NT2/D1 (cell line): ENCODE measurements at regions not wholly inside any gene's neighbourhood (a gene's known extent, or its start where the extent isn't known, plus 50 kb on each side); places are given as distances from the start of the nearest gene placed in this dataset.

Experiments
- DNase-seq: peaks from one replicate; pipeline ENCODE4 v3.0.0-alpha.2; 2011; ENCODE audit warnings: low read depth, low spot score
- H3K27me3 ChIP-seq: 2 replicates; pipeline ENCODE4 v1.6.0; 2011; ENCODE audit warnings: mild to moderate bottlenecking; ENCODE audit not compliant: insufficient read length, insufficient read depth
- H3K36me3 ChIP-seq: 2 replicates; pipeline ENCODE4 v1.6.1; 2011; ENCODE audit warnings: mild to moderate bottlenecking, low read length, mixed read lengths; ENCODE audit not compliant: insufficient read depth, insufficient read length
- H3K4me1 ChIP-seq: 2 replicates; pipeline ENCODE4 v1.5.1; 2011; ENCODE audit not compliant: insufficient read depth, insufficient read length
- H3K4me3 ChIP-seq: 2 replicates; pipeline ENCODE4 v1.5.1; 2011; ENCODE audit warnings: low read depth; ENCODE audit not compliant: insufficient read length
- H3K9ac ChIP-seq: 2 replicates; pipeline ENCODE4 v1.6.0; 2011; ENCODE audit warnings: low read depth; ENCODE audit not compliant: insufficient read length
- H3K9me3 ChIP-seq: 2 replicates; pipeline ENCODE4 v1.5.1; 2011; ENCODE audit warnings: mild to moderate bottlenecking, low read length; ENCODE audit not compliant: insufficient read depth
- SUZ12 ChIP-seq: IDR thresholded peaks from 2 replicates; pipeline ENCODE4 v1.6.1; 2011; ENCODE audit not compliant: insufficient read length, insufficient read depth; ENCODE audit errors: extremely low read depth
- YY1 ChIP-seq: IDR thresholded peaks from 2 replicates; pipeline ENCODE4 v1.6.1; 2011; ENCODE audit not compliant: insufficient read length, insufficient read depth
- ZNF274 ChIP-seq: IDR thresholded peaks from 2 replicates; pipeline ENCODE4 v1.6.1; 2011; ENCODE audit warnings: mild to moderate bottlenecking, low read depth, low read length

DNA sequence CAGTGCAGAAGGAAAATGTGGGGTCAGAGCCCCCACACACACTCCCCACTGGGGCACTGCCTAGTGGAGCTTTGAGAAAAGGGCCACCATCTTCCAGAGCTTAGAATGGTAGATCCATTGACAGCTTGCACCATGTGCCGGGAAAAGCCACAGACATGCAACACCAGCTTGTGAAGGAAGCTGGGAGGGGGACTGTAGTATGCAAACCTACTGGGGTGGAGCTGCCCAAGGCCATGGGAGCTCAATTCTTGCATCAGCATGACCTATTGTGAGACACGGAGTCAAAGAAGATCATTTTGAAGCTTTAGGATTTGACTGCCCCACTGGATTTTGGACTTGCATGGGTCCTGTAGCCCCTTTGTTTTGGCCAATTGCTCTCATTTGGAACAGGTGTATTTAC is 142.8 kb upstream of the ARHGEF9 start:
- Histone ChIP-seq H3K9me3 (peaks cover 15% of the 10 kb centered on the region), H3K4me1 (no peaks in the 10 kb centered on the region), H3K36me3 (no peaks in the 10 kb centered on the region), H3K4me3 (no peak overlapping the region), H3K27me3 (no peaks in the 10 kb centered on the region), H3K9ac (no peak overlapping the region)
- no peak for TF ChIP-seq YY1
- TF ChIP-seq SUZ12, result no peak
- TF ChIP-seq ZNF274, result no peak
- no peak for DNase-seq

DNA sequence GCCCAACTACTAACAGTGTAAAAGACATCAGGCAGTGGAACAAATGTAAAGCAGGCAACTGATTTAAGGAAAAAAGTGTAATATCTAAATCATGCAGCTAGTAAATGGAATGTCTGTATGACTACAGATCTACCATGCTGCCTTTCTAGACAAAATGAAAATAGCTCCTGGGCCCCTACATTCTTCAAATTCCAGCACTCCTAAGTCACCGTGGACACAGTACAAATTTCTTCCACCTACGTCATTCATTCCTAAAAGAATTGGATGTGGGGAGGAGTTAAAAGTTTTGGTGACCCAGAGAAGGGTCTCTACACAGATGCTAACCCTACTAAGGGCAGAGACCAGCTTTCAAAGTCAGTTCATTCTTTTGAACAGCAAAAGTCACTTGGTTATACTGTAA is 137.2 kb upstream of the ARHGEF9 start:
- no peak for TF ChIP-seq SUZ12
- no peak for TF ChIP-seq ZNF274
- no peak for TF ChIP-seq YY1
- DNase-seq, result no peak
- peaks cover 36% of the 10 kb centered on the region for H3K9me3 ChIP-seq

DNA sequence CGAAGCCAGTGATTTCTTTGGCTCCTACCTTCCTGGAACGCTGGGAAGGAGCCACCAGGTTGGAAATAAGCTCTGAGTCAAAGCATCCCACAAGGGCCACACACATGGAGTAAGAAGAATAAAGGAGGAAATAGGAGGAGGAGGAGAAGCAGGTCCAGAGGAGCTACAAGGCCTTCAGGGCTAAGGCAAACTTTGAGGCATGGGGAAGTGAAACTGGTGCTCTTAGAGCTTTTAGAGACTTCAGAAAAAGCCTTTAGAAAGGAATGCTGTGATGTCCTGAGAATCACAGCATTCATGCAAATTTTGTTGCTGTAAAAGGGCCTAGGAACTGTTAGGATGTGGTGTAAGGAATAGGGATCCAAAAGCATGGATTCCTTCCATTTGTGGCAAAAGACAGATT is 135.9 kb upstream of the ARHGEF9 start:
- Histone ChIP-seq H3K4me3 (no peak overlapping the region), H3K27me3 (no peaks in the 10 kb centered on the region), H3K9me3 (peaks cover 35% of the 10 kb centered on the region), H3K4me1 (no peaks in the 10 kb centered on the region), H3K9ac (no peak overlapping the region), H3K36me3 (no peaks in the 10 kb centered on the region)
- no peak for TF ChIP-seq ZNF274
- no peak for DNase-seq

More for the DNA sequence above, 137.2 kb upstream of the ARHGEF9 start:
- H3K4me3 ChIP-seq, result no peak overlapping the region
- no peaks in the 10 kb centered on the region for H3K36me3 ChIP-seq
- no peak overlapping the region for H3K9ac ChIP-seq
- H3K4me1 ChIP-seq, result no peaks in the 10 kb centered on the region
- H3K27me3 ChIP-seq, result no peaks in the 10 kb centered on the region

DNA sequence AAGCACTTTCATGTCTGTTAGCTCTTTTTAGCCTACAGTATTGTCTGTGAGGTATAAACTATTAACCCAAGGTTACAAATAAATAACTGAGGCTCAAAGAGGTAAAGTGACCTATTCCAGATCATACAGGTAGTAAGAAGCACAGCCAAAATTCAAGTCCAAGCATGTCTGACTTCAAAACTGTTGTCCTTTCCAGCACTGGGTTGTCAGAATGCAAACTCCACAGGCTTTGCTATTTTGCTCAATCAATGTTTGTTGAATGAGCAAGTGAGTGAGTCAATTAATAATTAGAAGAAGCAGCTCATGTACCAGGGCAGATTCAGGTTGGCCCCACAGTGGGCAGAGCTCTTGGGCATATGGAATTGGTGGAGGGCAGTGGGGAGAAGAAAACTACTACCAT is 134.1 kb upstream of the ARHGEF9 start:
- no peaks in the 10 kb centered on the region for H3K27me3 ChIP-seq
- no peaks in the 10 kb centered on the region for H3K36me3 ChIP-seq
- no peaks in the 10 kb centered on the region for H3K4me1 ChIP-seq
- no peak overlapping the region for H3K9ac ChIP-seq
- TF ChIP-seq YY1, result no peak
- TF ChIP-seq ZNF274, result no peak
- TF ChIP-seq SUZ12, result no peak
- no peak overlapping the region for H3K4me3 ChIP-seq
- H3K9me3 ChIP-seq, result peaks cover 41% of the 10 kb centered on the region
- DNase-seq, result no peak

- Histone ChIP-seq H3K4me1 (no peaks in the 10 kb centered on the region), H3K27me3 (no peaks in the 10 kb centered on the region), H3K36me3 (no peaks in the 10 kb centered on the region), H3K4me3 (no peak overlapping the region), H3K9ac (no peak overlapping the region), H3K9me3 (peaks cover 45% of the 10 kb centered on the region)
- TF ChIP-seq SUZ12 (no peak), ZNF274 (no peak)
- DNase-seq, result no peak
Observed at GRCh38 chrX:63918611-63919010, 133.6 kb upstream of the ARHGEF9 start.

DNA sequence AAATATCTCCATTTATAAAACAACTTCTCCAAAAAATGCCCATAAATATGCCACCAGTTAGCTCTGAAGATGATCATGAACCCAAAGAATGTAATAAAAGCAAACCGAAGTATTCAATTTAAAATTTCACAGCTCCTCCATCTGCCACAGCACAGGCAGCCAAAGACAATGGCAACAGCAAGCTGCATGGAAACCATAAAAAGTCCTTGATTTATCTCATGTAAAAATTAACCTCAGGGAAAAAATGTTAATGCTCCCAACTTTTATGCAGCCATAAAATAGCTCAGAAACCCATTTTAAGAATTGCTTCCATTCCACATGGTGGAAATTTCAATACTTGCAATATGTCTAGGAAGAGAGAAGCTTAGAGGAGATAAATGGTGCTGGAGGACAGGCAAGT is 132.3 kb upstream of the ARHGEF9 start:
- no peak overlapping the region for H3K9ac ChIP-seq
- H3K4me3 ChIP-seq, result no peak overlapping the region
- DNase-seq, result no peak
- no peak for TF ChIP-seq ZNF274
- no peak for TF ChIP-seq SUZ12
- no peak for TF ChIP-seq YY1
- no peaks in the 10 kb centered on the region for H3K4me1 ChIP-seq
- H3K27me3 ChIP-seq, result no peaks in the 10 kb centered on the region
- H3K36me3 ChIP-seq, result no peaks in the 10 kb centered on the region
- peaks cover 46% of the 10 kb centered on the region for H3K9me3 ChIP-seq

DNA sequence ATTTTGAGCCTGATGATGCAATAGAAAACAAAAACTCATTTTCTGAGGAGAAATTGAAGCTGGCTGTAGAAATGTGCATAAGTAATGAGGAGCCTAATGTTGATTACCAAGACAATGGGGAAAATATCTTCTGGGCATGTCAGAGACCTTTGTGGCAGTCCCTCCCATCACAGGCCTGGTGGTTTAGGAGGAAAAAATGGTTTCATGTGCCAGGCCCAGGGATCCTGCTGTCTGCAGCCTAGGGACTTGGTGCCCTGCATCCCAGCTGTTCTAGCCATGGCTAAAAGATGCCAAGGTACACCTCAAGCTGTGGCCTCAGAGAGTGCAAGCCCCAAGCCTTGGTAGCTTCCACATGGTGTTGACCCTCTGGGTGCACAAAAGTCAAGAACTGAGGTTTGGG is 128.7 kb upstream of the ARHGEF9 start:
- DNase-seq, result no peak
- Histone ChIP-seq H3K36me3 (no peaks in the 10 kb centered on the region), H3K4me1 (no peaks in the 10 kb centered on the region), H3K27me3 (no peaks in the 10 kb centered on the region), H3K4me3 (no peak overlapping the region), H3K9ac (no peak overlapping the region), H3K9me3 (peaks cover 30% of the 10 kb centered on the region; the same call in 1 of the 2 replicates)
- TF ChIP-seq SUZ12 (no peak), YY1 (no peak), ZNF274 (no peak)

GRCh38 chrX:63889001-63889400 is 104.0 kb upstream of the ARHGEF9 start:
- TF ChIP-seq ZNF274 (no peak), YY1 (no peak), SUZ12 (no peak)
- Histone ChIP-seq H3K9me3 (peaks cover 9% of the 10 kb centered on the region; the same call in 1 of the 2 replicates), H3K4me3 (no peak overlapping the region), H3K4me1 (no peaks in the 10 kb centered on the region), H3K27me3 (no peaks in the 10 kb centered on the region), H3K36me3 (no peaks in the 10 kb centered on the region), H3K9ac (no peak overlapping the region)
- no peak for DNase-seq
